ENCODE measurements at regions not wholly inside any gene's neighbourhood (a gene's known extent, or its start where the extent isn't known, plus 50 kb on each side); places are given as distances from the start of the nearest gene placed in this dataset.
"Not testable (repeated sequence)": the region's sequence is repeated elsewhere in the genome, so short reads cannot be mapped to it uniquely, and the experiment has no call there.

DNA sequence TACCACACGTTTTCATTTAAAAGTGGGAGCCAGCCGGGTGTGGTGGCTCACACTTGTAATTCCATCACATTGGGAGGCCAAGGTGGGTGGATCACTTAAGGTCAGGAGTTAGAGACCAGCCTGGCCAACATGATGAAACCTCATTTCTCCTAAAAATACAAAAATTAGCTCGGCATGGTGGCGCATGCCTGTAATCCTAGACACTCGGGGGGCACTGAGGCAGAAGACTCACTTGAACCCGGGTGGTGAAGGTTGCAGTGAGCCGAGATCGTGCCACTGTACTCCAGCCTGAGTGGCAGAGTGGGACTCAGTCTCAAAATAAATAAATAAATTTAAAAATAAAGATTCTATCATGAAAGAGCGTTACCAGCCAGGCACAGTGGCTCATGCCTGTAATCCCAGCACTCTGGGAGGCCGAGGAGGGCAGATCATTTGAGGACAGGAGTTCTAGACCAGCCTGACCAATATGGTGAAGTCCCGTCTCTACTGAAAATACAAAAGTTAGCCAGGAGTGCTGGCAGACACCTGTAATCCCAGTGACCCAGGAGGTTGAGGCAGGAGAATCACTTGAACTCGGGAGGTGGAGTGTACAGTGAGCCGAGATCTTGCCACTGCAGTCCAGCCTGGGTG is 135.4 kb upstream of the TPTE start:
- TF ChIP-seq POLR2A (IDR thresholded peaks at IDR 0.05; ENCODE audit: low read depth); POLR2AphosphoS5 (IDR thresholded peaks at IDR 0.05); EP300 (IDR thresholded peaks at IDR 0.05): not testable (repeated sequence)
- TF ChIP-seq, protein P1, sequence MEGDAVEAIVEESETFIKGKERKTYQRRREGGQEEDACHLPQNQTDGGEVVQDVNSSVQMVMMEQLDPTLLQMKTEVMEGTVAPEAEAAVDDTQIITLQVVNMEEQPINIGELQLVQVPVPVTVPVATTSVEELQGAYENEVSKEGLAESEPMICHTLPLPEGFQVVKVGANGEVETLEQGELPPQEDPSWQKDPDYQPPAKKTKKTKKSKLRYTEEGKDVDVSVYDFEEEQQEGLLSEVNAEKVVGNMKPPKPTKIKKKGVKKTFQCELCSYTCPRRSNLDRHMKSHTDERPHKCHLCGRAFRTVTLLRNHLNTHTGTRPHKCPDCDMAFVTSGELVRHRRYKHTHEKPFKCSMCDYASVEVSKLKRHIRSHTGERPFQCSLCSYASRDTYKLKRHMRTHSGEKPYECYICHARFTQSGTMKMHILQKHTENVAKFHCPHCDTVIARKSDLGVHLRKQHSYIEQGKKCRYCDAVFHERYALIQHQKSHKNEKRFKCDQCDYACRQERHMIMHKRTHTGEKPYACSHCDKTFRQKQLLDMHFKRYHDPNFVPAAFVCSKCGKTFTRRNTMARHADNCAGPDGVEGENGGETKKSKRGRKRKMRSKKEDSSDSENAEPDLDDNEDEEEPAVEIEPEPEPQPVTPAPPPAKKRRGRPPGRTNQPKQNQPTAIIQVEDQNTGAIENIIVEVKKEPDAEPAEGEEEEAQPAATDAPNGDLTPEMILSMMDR (IDR thresholded peaks at IDR 0.05) = not testable (repeated sequence)

Data from esophagus muscularis mucosa (tissue), 4 donors.